H1 (cell line): ENCODE measurements at regions not wholly inside any gene's neighbourhood (a gene's known extent, or its start where the extent isn't known, plus 50 kb on each side); places are given as distances from the start of the nearest gene placed in this dataset.

ENCODE experiments used
- CBX8 ChIP-seq: fragments of 300-800, 300-1000 bp; sonication (generic); IDR thresholded peaks from 2 replicates; pipeline ENCODE4 v1.7.1; 2016; ENCODE audit warnings: low read depth, low read length, borderline replicate concordance
- CTCF ChIP-seq, 3 experiments: IDR thresholded peaks; 1 replicate in 2 of 3; 2 replicates in 1 of 3; pipeline versions ENCODE4 v1.5.1 to v1.6.1; 2011; ENCODE audit warnings: low read length in 3 of 3, mild to moderate bottlenecking in 3 of 3, inconsistent platforms in 2 of 3, low read depth in 1 of 3, moderate library complexity in 1 of 3; ENCODE audit not compliant: insufficient read depth in 1 of 3; ENCODE audit errors: control extremely low read depth in 1 of 3
- MAFK ChIP-seq: IDR thresholded peaks from 2 replicates; pipeline ENCODE4 v1.6.1; 2012; ENCODE audit warnings: low read depth, mild to moderate bottlenecking, improper control_type of control experiment, low read length
- SIX5 ChIP-seq: IDR thresholded peaks from 2 replicates; pipeline ENCODE4 v1.6.1; 2011; ENCODE audit warnings: mild to moderate bottlenecking, low read depth, low read length
- SP2 ChIP-seq: IDR thresholded peaks from 2 replicates; pipeline ENCODE4 v1.6.1; 2012; ENCODE audit warnings: mild to moderate bottlenecking, low read length, inconsistent platforms

GRCh38 chr18:10265560-10266333 is 188.7 kb upstream of the APCDD1 start (continued):
- TF ChIP-seq SP2 (no peak), SIX5 (no peak), MAFK (no peak), CBX8 (no peak), CTCF (IDR thresholded peaks at IDR 0.05; ENCODE audit: control extremely low read depth in 1 of 3, insufficient read depth in 1 of 3, low read depth in 1 of 3, low read length in 3 of 3) (no peak)
